ENCODE measurements at regions not wholly inside any gene's neighbourhood (a gene's known extent, or its start where the extent isn't known, plus 50 kb on each side); places are given as distances from the start of the nearest gene placed in this dataset.

DNA sequence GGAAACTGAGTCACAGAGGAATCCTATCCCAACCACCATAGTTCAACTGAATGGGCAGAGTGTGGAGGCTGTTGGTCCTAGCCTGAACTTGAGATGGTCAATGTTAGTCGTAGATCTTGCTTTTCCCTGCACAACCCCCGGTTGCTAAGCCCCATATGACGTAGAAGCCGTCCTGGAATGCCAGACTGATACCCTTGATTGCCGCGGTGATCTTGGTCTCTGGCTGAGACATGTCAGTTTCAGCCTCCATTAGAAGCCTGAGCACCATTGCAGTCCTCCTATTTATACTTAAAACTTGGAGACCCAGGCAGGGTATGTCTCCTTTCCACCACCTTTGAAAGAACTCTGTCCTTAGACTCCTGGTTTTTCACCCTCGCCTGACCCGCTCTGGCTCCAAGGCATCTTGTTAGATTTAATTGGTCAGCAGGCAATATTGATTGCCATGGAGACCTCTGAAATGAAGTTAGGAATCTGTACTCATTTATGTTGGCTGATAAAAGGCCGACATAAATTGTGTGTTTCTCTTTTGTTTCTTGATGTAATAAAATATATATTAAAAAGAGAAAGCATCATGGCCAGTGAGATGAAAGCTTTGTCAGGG lies 53.4 kb downstream of the RPLP1 start:
- Histone ChIP-seq H2AFZ (ENCODE audit: low read length) (no peak overlapping the region), H3K79me2 (ENCODE audit: insufficient read depth, low read length) (no peaks in the 10 kb centered on the region), H3K4me1 (ENCODE audit: insufficient read depth, low read length, poor library complexity, severe bottlenecking) (no peaks in the 10 kb centered on the region), H4K20me1 (ENCODE audit: insufficient read depth, low read length, poor library complexity, severe bottlenecking) (no peaks in the 10 kb centered on the region), H3K9ac (ENCODE audit: low read depth, low read length, poor library complexity, severe bottlenecking) (no peak overlapping the region), H3K9me2 (replicated peaks; ENCODE audit: low read depth, low read length) (no peaks in the 10 kb centered on the region), H3K4me3 (ENCODE audit: low read length, poor library complexity, severe bottlenecking) (no peak overlapping the region), H3K27me3 (ENCODE audit: insufficient read depth, low read length, poor library complexity, severe bottlenecking) (no peaks in the 10 kb centered on the region), H3F3A (ENCODE audit: low read depth) (no peaks in the 10 kb centered on the region), H3K36me3 (ENCODE audit: insufficient read depth, low read length) (no peaks in the 10 kb centered on the region), H3K4me2 (ENCODE audit: low read depth, low read length, poor library complexity, severe bottlenecking) (no peak overlapping the region), H3K9me3 (ENCODE audit: insufficient read depth, low read depth, low read length) (no peaks in the 10 kb centered on the region)
- TF ChIP-seq EZH2phosphoT487 (IDR thresholded peaks at IDR 0.05; ENCODE audit: borderline replicate concordance), result no peak
- TF ChIP-seq, protein P1, sequence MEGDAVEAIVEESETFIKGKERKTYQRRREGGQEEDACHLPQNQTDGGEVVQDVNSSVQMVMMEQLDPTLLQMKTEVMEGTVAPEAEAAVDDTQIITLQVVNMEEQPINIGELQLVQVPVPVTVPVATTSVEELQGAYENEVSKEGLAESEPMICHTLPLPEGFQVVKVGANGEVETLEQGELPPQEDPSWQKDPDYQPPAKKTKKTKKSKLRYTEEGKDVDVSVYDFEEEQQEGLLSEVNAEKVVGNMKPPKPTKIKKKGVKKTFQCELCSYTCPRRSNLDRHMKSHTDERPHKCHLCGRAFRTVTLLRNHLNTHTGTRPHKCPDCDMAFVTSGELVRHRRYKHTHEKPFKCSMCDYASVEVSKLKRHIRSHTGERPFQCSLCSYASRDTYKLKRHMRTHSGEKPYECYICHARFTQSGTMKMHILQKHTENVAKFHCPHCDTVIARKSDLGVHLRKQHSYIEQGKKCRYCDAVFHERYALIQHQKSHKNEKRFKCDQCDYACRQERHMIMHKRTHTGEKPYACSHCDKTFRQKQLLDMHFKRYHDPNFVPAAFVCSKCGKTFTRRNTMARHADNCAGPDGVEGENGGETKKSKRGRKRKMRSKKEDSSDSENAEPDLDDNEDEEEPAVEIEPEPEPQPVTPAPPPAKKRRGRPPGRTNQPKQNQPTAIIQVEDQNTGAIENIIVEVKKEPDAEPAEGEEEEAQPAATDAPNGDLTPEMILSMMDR (conservative IDR thresholded peaks at IDR 0.05; ENCODE audit: low read length), result no peak

DNA sequence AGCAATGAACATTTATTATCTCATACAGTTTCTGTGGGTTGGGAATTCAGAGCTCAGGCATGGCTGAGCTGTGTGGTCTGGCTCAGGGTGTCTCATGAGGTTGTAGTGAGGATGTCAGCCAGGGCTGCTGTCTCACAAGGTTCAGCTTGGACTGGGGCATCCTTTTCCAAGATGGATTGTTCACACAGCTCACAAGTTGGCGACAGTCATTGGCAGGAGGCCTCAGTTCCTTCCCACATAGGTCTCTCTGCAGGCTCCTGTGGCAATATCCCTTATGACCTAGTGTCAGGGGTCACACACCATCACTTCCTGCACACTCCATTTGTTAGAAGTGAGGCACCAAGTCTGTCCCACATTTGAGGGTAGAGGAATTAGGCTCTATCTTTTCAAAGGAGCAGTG lies 56.0 kb downstream of the RPLP1 start:
- H3K4me2 ChIP-seq (ENCODE audit: low read depth, low read length, poor library complexity, severe bottlenecking), result no peak overlapping the region
- TF ChIP-seq EZH2phosphoT487 (IDR thresholded peaks at IDR 0.05; ENCODE audit: borderline replicate concordance), result no peak
- TF ChIP-seq, protein P1 (conservative IDR thresholded peaks at IDR 0.05; ENCODE audit: low read length), result no peak

DNA sequence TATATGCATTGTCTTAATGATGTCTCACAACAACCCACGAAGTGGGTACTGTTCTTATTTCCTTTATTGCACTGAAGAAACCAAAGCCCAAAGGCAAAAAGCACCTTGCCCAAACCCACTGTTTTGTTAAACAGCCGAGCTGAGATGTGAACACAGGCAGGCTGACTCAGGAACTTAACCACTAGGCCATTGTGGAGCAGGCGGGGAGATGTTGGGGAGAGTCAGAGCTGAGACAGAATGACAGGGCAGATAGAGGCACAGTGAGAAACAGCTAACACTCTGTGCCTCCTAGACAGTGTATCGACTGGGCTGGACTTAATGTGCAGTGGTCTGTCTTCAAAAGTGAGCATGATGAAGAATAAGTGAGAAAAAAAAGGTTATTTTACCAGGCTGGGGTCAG lies 56.5 kb downstream of the RPLP1 start:
- Histone ChIP-seq H4K20me1 (ENCODE audit: insufficient read depth, low read length, poor library complexity, severe bottlenecking) (no peaks in the 10 kb centered on the region), H3K9ac (ENCODE audit: low read depth, low read length, poor library complexity, severe bottlenecking) (no peak overlapping the region), H3K4me1 (ENCODE audit: insufficient read depth, low read length, poor library complexity, severe bottlenecking) (no peaks in the 10 kb centered on the region), H3K36me3 (ENCODE audit: insufficient read depth, low read length) (no peaks in the 10 kb centered on the region), H3K27me3 (ENCODE audit: insufficient read depth, low read length, poor library complexity, severe bottlenecking) (no peaks in the 10 kb centered on the region), H3K4me3 (ENCODE audit: low read length, poor library complexity, severe bottlenecking) (no peak overlapping the region), H3K79me2 (ENCODE audit: insufficient read depth, low read length) (no peaks in the 10 kb centered on the region), H2AFZ (ENCODE audit: low read length) (0 out of 2 replicates have a peak overlapping the region, but pooled peaks have one; percentile 8), H3K9me3 (ENCODE audit: insufficient read depth, low read depth, low read length) (no peaks in the 10 kb centered on the region), H3K9me2 (replicated peaks; ENCODE audit: low read depth, low read length) (no peaks in the 10 kb centered on the region), H3F3A (ENCODE audit: low read depth) (no peaks in the 10 kb centered on the region), H3K4me2 (ENCODE audit: low read depth, low read length, poor library complexity, severe bottlenecking) (no peak overlapping the region)
- TF ChIP-seq, protein P1 (conservative IDR thresholded peaks at IDR 0.05; ENCODE audit: low read length), result no peak
- no peak for TF ChIP-seq EZH2phosphoT487 (IDR thresholded peaks at IDR 0.05; ENCODE audit: borderline replicate concordance)

More for the DNA sequence above, 56.0 kb downstream of the RPLP1 start:
- no peaks in the 10 kb centered on the region for H3K36me3 ChIP-seq (ENCODE audit: insufficient read depth, low read length)
- no peak overlapping the region for H3K9ac ChIP-seq (ENCODE audit: low read depth, low read length, poor library complexity, severe bottlenecking)
- no peaks in the 10 kb centered on the region for H3K9me2 ChIP-seq (replicated peaks; ENCODE audit: low read depth, low read length)
- H3F3A ChIP-seq (ENCODE audit: low read depth), result no peaks in the 10 kb centered on the region
- no peak overlapping the region for H3K4me3 ChIP-seq (ENCODE audit: low read length, poor library complexity, severe bottlenecking)
- H2AFZ ChIP-seq (ENCODE audit: low read length), result 0 out of 2 replicates have a peak overlapping the region, but pooled peaks have one; percentile 8
- no peaks in the 10 kb centered on the region for H3K9me3 ChIP-seq (ENCODE audit: insufficient read depth, low read depth, low read length)
- H3K79me2 ChIP-seq (ENCODE audit: insufficient read depth, low read length), result no peaks in the 10 kb centered on the region
- H4K20me1 ChIP-seq (ENCODE audit: insufficient read depth, low read length, poor library complexity, severe bottlenecking), result no peaks in the 10 kb centered on the region
- H3K27me3 ChIP-seq (ENCODE audit: insufficient read depth, low read length, poor library complexity, severe bottlenecking), result no peaks in the 10 kb centered on the region
- no peaks in the 10 kb centered on the region for H3K4me1 ChIP-seq (ENCODE audit: insufficient read depth, low read length, poor library complexity, severe bottlenecking)

Data from Loucy (cell line).